RWPE1 (cell line): ENCODE measurements at regions not wholly inside any gene's neighbourhood (a gene's known extent, or its start where the extent isn't known, plus 50 kb on each side); places are given as distances from the start of the nearest gene placed in this dataset.

ENCODE experiments used
- CTCF ChIA-PET: fragments of 350-600 bp; sonication (Branson Sonifier 250); formaldehyde crosslinking; extraction: SDS; loops from one replicate; lab custom pipeline; 2021; lab: Yijun Ruan, JAX
- POLR2A ChIA-PET: fragments of 400-600 bp; formaldehyde crosslinking; extraction: SDS; loops from one replicate; lab custom pipeline; 2020; ENCODE audit warnings: antibody characterized with exemption; ENCODE audit not compliant: low non-redundant PET; lab: Yijun Ruan, JAX
- DNase-seq: peaks from one replicate; pipeline ENCODE4 v3.0.0; 2012; ENCODE audit warnings: low spot score
- H3K27ac ChIP-seq: fragments of 450-650 bp; 2 replicates; pipeline ENCODE4 v1.5.1; 2017
- CTCF ChIP-seq: fragments of 450-650 bp; conservative IDR thresholded peaks from 2 replicates; pipeline ENCODE4 v1.5.1; 2017; ENCODE audit warnings: low read depth, mild to moderate bottlenecking

- POLR2A ChIA-PET, result no interaction called here
- CTCF ChIA-PET, result interaction anchor here (0.7 kb wide), 1 partner anchor 864 kb away, joined by 3 read pairs; no protein-coding TSS in a partner anchor
- DNase-seq, result no peak
- no peak for TF ChIP-seq CTCF
- no peak overlapping the region for H3K27ac ChIP-seq
Observed at GRCh38 chr5:143600396-143601075, 197.1 kb upstream of the NR3C1 start.

DNA sequence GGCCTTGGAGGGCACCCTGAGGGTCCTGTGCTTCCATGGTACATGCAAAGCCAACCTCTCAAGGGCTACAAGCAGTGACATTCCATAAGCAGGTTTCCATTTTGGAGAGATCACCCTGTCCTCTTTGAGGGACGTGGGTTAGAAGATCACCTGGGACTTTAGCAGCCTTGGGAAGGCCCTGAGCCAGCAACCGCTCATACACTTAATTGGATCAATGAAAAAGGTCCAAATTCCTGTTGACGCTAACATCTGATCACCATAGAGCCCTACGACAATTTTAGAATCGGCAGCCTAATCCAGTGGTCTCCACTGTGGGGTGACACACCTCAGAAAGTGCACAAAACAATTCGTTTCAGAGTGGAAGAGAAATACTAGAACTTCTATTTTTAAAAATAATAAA, 196.0 kb upstream of the NR3C1 start:
- POLR2A ChIA-PET, result no interaction called here
- CTCF ChIA-PET, result no interaction called here
- no peak overlapping the region for H3K27ac ChIP-seq
- no peak for TF ChIP-seq CTCF
- DNase-seq, result no peak

DNA sequence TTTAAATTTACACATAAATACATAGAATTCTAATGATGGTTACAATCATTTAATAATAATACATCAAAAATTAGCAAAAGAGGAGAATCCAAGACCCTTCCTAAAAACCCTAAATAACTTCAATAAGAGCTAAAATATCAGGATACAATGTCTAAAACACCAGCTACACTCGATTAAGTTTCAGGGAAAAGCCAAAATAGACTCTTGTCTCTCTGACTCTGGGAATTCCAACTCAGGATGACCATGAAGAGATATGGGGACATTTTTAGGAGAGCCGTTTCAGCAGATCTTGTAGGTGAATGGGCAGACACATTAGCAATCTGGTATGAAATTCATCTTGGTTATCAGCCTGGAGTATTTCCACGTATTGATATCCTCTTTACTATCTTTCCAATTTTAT, 193.3 kb upstream of the NR3C1 start:
- TF ChIP-seq CTCF, result no peak
- no peak overlapping the region for H3K27ac ChIP-seq
- POLR2A ChIA-PET, result no interaction called here
- CTCF ChIA-PET, result no interaction called here
- no peak for DNase-seq

DNA sequence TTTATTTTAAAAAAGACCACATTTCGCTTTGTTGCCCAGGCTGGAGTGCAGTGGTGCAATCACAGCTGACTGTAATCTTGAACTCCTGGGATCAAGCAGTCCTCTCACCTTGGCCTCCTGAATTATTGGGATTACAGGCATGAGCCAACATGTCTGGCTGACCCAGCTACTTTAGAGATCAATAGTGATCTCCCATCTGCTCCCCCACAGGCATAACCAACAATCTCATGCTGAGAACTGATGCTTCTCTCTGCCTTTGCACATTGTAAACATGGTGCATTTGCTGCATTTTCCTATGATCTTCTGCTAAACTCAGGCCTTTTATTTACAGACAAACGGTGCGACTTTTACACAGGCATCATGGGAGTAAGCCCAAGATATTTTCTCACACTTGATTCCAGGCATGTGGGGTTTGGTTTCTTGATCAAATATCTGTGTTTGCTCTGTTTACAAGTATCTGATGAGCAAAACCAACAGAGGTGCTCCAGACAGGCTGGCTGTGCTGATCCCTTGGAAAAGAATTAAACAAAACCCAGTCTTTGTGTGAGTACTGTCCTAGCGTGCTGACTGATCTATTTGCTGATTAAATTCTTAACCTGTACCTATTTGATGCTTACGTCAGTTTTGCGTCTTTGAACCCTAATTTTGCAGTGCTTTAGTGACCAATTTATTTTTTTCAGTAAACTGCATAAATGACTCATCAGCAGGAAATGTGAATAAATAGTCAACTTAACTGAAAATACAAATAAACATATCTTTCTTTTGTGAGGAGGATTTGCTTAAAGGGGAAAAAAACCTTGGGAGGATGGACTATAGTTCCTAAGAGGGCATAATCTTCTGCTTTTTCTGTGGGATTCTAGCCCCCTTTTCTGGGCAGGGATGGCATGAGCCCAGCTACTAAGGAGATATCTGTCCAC, 191.7 kb upstream of the NR3C1 start:
- CTCF ChIA-PET, result interaction anchor here (0.6 to 0.7 kb wide), 2 partner anchors 410 to 1048 kb away, joined by 3 read pairs; no protein-coding TSS in a partner anchor
- peak; percentile 15 for DNase-seq
- POLR2A ChIA-PET, result no interaction called here
- TF ChIP-seq CTCF, result no peak
- H3K27ac ChIP-seq, result no peak overlapping the region

GRCh38 chr5:143593723-143594122, 190.2 kb upstream of the NR3C1 start:
- no peak for TF ChIP-seq CTCF
- DNase-seq, result no peak
- H3K27ac ChIP-seq, result no peak overlapping the region
- CTCF ChIA-PET, result interaction anchor here (0.5 kb wide), 1 partner anchor 179 kb away, joined by 6 read pairs; no protein-coding TSS in a partner anchor
- POLR2A ChIA-PET, result no interaction called here

GRCh38 chr5:143592648-143593047, 189.2 kb upstream of the NR3C1 start:
- no peak overlapping the region for H3K27ac ChIP-seq
- CTCF ChIA-PET, result interaction anchor here (0.6 kb wide), 1 partner anchor 10 kb away, joined by 3 read pairs; no protein-coding TSS in a partner anchor
- POLR2A ChIA-PET, result no interaction called here
- no peak for DNase-seq
- TF ChIP-seq CTCF, result no peak
